ENCODE measurements at regions not wholly inside any gene's neighbourhood (a gene's known extent, or its start where the extent isn't known, plus 50 kb on each side); places are given as distances from the start of the nearest gene placed in this dataset.
"Not testable (repeated sequence)": the region's sequence is repeated elsewhere in the genome, so short reads cannot be mapped to it uniquely, and the experiment has no call there.

GRCh38 chr3:72064727-72065126, 279.8 kb upstream of the PROK2 start:
- H3K4me1 Mint-ChIP-seq; POLR2A ChIA-PET; H3K27ac Mint-ChIP-seq; DNase-seq; H3K4me3 ChIP-seq (ENCODE audit: low read length); H3K9me3 ChIP-seq (ENCODE audit: low read length); H3K27me3 ChIP-seq (ENCODE audit: insufficient read depth, low read length, poor library complexity, severe bottlenecking); H3K4me1 ChIP-seq (ENCODE audit: insufficient read depth, low read length); CTCF ChIA-PET; H3K36me3 Mint-ChIP-seq; H3K27ac ChIP-seq (ENCODE audit: low read depth, low read length); H3K36me3 ChIP-seq (ENCODE audit: insufficient read depth, low read length); H3K4me3 Mint-ChIP-seq: not testable (repeated sequence)
- peaks cover 14 to 29% of the 10 kb centered on the region in 2 donors for H3K27me3 Mint-ChIP-seq
- H3K9me3 Mint-ChIP-seq: peaks cover 4 to 14% (median 8%) of the 10 kb centered on the region in 5 donors

- Histone ChIP-seq H3K27ac (ENCODE audit: low read depth, low read length) (no peak overlapping the region), H3K36me3 (ENCODE audit: insufficient read depth, low read length) (no peaks in the 10 kb centered on the region), H3K9me3 (ENCODE audit: low read length) (no peaks in the 10 kb centered on the region), H3K27me3 (ENCODE audit: insufficient read depth, low read length, poor library complexity, severe bottlenecking) (no peaks in the 10 kb centered on the region), H3K4me3 (ENCODE audit: low read length) (no peak overlapping the region), H3K4me1 (ENCODE audit: insufficient read depth, low read length) (no peaks in the 10 kb centered on the region)
- no peak for DNase-seq
- Mint-ChIP-seq H3K4me3 (no peak overlapping the region), H3K27me3 (peaks cover 18 to 29% of the 10 kb centered on the region in 2 donors), H3K4me1 (no peaks in the 10 kb centered on the region), H3K9me3 (peaks cover 4 to 14% (median 8%) of the 10 kb centered on the region in 5 donors), H3K27ac (no peak overlapping the region), H3K36me3 (peaks cover 0 to 3% (median 0%) of the 10 kb centered on the region in 3 donors)
- POLR2A ChIA-PET: no interaction called here
- CTCF ChIA-PET: no interaction called here
Measured at GRCh38 chr3:72062017-72062416, 277.1 kb upstream of the PROK2 start.

GRCh38 chr3:72060447-72061034, 275.6 kb upstream of the PROK2 start:
- H3K4me1 ChIP-seq (ENCODE audit: insufficient read depth, low read length): no peaks in the 10 kb centered on the region
- H3K36me3 Mint-ChIP-seq: peaks cover 0 to 3% (median 0%) of the 10 kb centered on the region in 3 donors
- ChIA-PET POLR2A (no interaction called here), CTCF (no interaction called here)
- no peaks in the 10 kb centered on the region for H3K4me1 Mint-ChIP-seq
- H3K27ac ChIP-seq (ENCODE audit: low read depth, low read length): no peak overlapping the region
- no peak overlapping the region for H3K4me3 Mint-ChIP-seq
- no peak overlapping the region for H3K27ac Mint-ChIP-seq
- no peaks in the 10 kb centered on the region for H3K36me3 ChIP-seq (ENCODE audit: insufficient read depth, low read length)
- H3K27me3 Mint-ChIP-seq: peaks cover 19 to 29% of the 10 kb centered on the region in 2 donors
- H3K4me3 ChIP-seq (ENCODE audit: low read length): no peak overlapping the region
- no peaks in the 10 kb centered on the region for H3K27me3 ChIP-seq (ENCODE audit: insufficient read depth, low read length, poor library complexity, severe bottlenecking)
- peaks cover 4 to 14% (median 8%) of the 10 kb centered on the region in 5 donors for H3K9me3 Mint-ChIP-seq
- H3K9me3 ChIP-seq (ENCODE audit: low read length): no peaks in the 10 kb centered on the region
- no peak for DNase-seq

- ChIA-PET POLR2A (no interaction called here), CTCF (no interaction called here)
- H3K9me3 ChIP-seq (ENCODE audit: low read length): no peaks in the 10 kb centered on the region
- Mint-ChIP-seq H3K36me3 (no peaks in the 10 kb centered on the region), H3K27ac (no peak overlapping the region), H3K27me3 (peaks cover 18 to 24% of the 10 kb centered on the region in 2 donors), H3K9me3 (peaks cover 3 to 7% (median 4%) of the 10 kb centered on the region in 5 donors), H3K4me1 (no peaks in the 10 kb centered on the region), H3K4me3 (no peak overlapping the region)
- H3K36me3 ChIP-seq (ENCODE audit: insufficient read depth, low read length): no peaks in the 10 kb centered on the region
- no peaks in the 10 kb centered on the region for H3K27me3 ChIP-seq (ENCODE audit: insufficient read depth, low read length, poor library complexity, severe bottlenecking)
- no peak overlapping the region for H3K4me3 ChIP-seq (ENCODE audit: low read length)
- H3K27ac ChIP-seq (ENCODE audit: low read depth, low read length): no peak overlapping the region
- DNase-seq: no peak
- H3K4me1 ChIP-seq (ENCODE audit: insufficient read depth, low read length): no peaks in the 10 kb centered on the region
Measured at GRCh38 chr3:72058493-72059081, 273.6 kb upstream of the PROK2 start.

- Histone ChIP-seq H3K4me1 (ENCODE audit: insufficient read depth, low read length) (no peaks in the 10 kb centered on the region), H3K27ac (ENCODE audit: low read depth, low read length) (no peak overlapping the region), H3K36me3 (ENCODE audit: insufficient read depth, low read length) (no peaks in the 10 kb centered on the region), H3K27me3 (ENCODE audit: insufficient read depth, low read length, poor library complexity, severe bottlenecking) (no peaks in the 10 kb centered on the region), H3K4me3 (ENCODE audit: low read length) (no peak overlapping the region), H3K9me3 (ENCODE audit: low read length) (no peaks in the 10 kb centered on the region)
- H3K9me3 Mint-ChIP-seq: no peaks in the 10 kb centered on the region
- peaks cover 14 to 15% of the 10 kb centered on the region in 2 donors for H3K27me3 Mint-ChIP-seq
- DNase-seq: no peak
- no peaks in the 10 kb centered on the region for H3K4me1 Mint-ChIP-seq
- POLR2A ChIA-PET: no interaction called here
- H3K27ac Mint-ChIP-seq: no peak overlapping the region
- H3K36me3 Mint-ChIP-seq: no peaks in the 10 kb centered on the region
- CTCF ChIA-PET: no interaction called here
- H3K4me3 Mint-ChIP-seq: no peak overlapping the region
Measured at GRCh38 chr3:72055436-72055835, 270.5 kb upstream of the PROK2 start.

GRCh38 chr3:72054976-72055375, 270.0 kb upstream of the PROK2 start:
- Histone ChIP-seq H3K27me3 (ENCODE audit: insufficient read depth, low read length, poor library complexity, severe bottlenecking) (no peaks in the 10 kb centered on the region), H3K9me3 (ENCODE audit: low read length) (no peaks in the 10 kb centered on the region), H3K4me3 (ENCODE audit: low read length) (no peak overlapping the region), H3K27ac (ENCODE audit: low read depth, low read length) (no peak overlapping the region), H3K36me3 (ENCODE audit: insufficient read depth, low read length) (no peaks in the 10 kb centered on the region), H3K4me1 (ENCODE audit: insufficient read depth, low read length) (no peaks in the 10 kb centered on the region)
- CTCF ChIA-PET: no interaction called here
- DNase-seq: no peak
- H3K4me1 Mint-ChIP-seq: no peaks in the 10 kb centered on the region
- H3K4me3 Mint-ChIP-seq: no peak overlapping the region
- no peaks in the 10 kb centered on the region for H3K9me3 Mint-ChIP-seq
- POLR2A ChIA-PET: no interaction called here
- H3K27ac Mint-ChIP-seq: no peak overlapping the region
- peaks cover 10 to 13% of the 10 kb centered on the region in 2 donors for H3K27me3 Mint-ChIP-seq
- H3K36me3 Mint-ChIP-seq: no peaks in the 10 kb centered on the region

- H3K9me3 Mint-ChIP-seq: no peaks in the 10 kb centered on the region
- H3K36me3 Mint-ChIP-seq: no peaks in the 10 kb centered on the region
- POLR2A ChIA-PET: no interaction called here
- no peaks in the 10 kb centered on the region for H3K36me3 ChIP-seq (ENCODE audit: insufficient read depth, low read length)
- H3K4me3 Mint-ChIP-seq: no peak overlapping the region
- no peak for DNase-seq
- H3K27ac Mint-ChIP-seq: no peak overlapping the region
- H3K27me3 ChIP-seq (ENCODE audit: insufficient read depth, low read length, poor library complexity, severe bottlenecking): no peaks in the 10 kb centered on the region
- no peak overlapping the region for H3K27ac ChIP-seq (ENCODE audit: low read depth, low read length)
- H3K9me3 ChIP-seq (ENCODE audit: low read length): no peaks in the 10 kb centered on the region
- no peaks in the 10 kb centered on the region for H3K4me1 ChIP-seq (ENCODE audit: insufficient read depth, low read length)
- no peaks in the 10 kb centered on the region for H3K4me1 Mint-ChIP-seq
- CTCF ChIA-PET: no interaction called here
- H3K4me3 ChIP-seq (ENCODE audit: low read length): no peak overlapping the region
- H3K27me3 Mint-ChIP-seq: peaks cover 5 to 6% of the 10 kb centered on the region in 2 donors
Measured at GRCh38 chr3:72052841-72053409, 268.0 kb upstream of the PROK2 start.

GRCh38 chr3:72050771-72051170, 265.8 kb upstream of the PROK2 start:
- Histone ChIP-seq H3K27ac (ENCODE audit: low read depth, low read length) (no peak overlapping the region), H3K4me1 (ENCODE audit: insufficient read depth, low read length) (no peaks in the 10 kb centered on the region), H3K9me3 (ENCODE audit: low read length) (no peaks in the 10 kb centered on the region), H3K4me3 (ENCODE audit: low read length) (no peak overlapping the region), H3K36me3 (ENCODE audit: insufficient read depth, low read length) (no peaks in the 10 kb centered on the region), H3K27me3 (ENCODE audit: insufficient read depth, low read length, poor library complexity, severe bottlenecking) (no peaks in the 10 kb centered on the region)
- no peak overlapping the region for H3K4me3 Mint-ChIP-seq
- POLR2A ChIA-PET: no interaction called here
- H3K36me3 Mint-ChIP-seq: no peaks in the 10 kb centered on the region
- DNase-seq: no peak
- H3K27me3 Mint-ChIP-seq: peaks cover 0 to 4% of the 10 kb centered on the region in 2 donors
- H3K4me1 Mint-ChIP-seq: no peaks in the 10 kb centered on the region
- no peak overlapping the region for H3K27ac Mint-ChIP-seq
- H3K9me3 Mint-ChIP-seq: no peaks in the 10 kb centered on the region
- CTCF ChIA-PET: no interaction called here
